Muscle layer of duodenum (tissue), 2 donors: ENCODE measurements at regions not wholly inside any gene's neighbourhood (a gene's known extent, or its start where the extent isn't known, plus 50 kb on each side); places are given as distances from the start of the nearest gene placed in this dataset.

Source experiments
- H3K27ac ChIP-seq: one replicate; pipeline ENCODE4 v1.7.0; 2013; ENCODE audit warnings: mild to moderate bottlenecking, low read length
- H3K27me3 ChIP-seq: one replicate; pipeline ENCODE4 v1.7.0; 2013; ENCODE audit warnings: low read depth, mild to moderate bottlenecking, control low read depth, low read length
- H3K36me3 ChIP-seq, 2 donors: one replicate each; pipeline ENCODE4 v1.7.0; 2013; ENCODE audit warnings: low read length in 2 of 2, control low read depth in 1 of 2, mild to moderate bottlenecking in 1 of 2; ENCODE audit not compliant: insufficient read depth in 2 of 2, control insufficient read depth in 1 of 2
- H3K4me1 ChIP-seq, 2 donors: one replicate each; pipeline ENCODE4 v1.7.0; 2013; ENCODE audit warnings: low read length in 2 of 2, mild to moderate bottlenecking in 2 of 2, control low read depth in 1 of 2, moderate library complexity in 1 of 2; ENCODE audit not compliant: insufficient read depth in 2 of 2, control insufficient read depth in 1 of 2
- H3K4me3 ChIP-seq, 2 donors: one replicate each; pipeline ENCODE4 v1.7.0; 2013; ENCODE audit warnings: low read length in 2 of 2, low read depth in 1 of 2, mild to moderate bottlenecking in 1 of 2
- H3K9me3 ChIP-seq, 2 donors: one replicate each; pipeline ENCODE4 v1.7.0; 2013; ENCODE audit warnings: low read length in 2 of 2, control low read depth in 1 of 2, mild to moderate bottlenecking in 1 of 2; ENCODE audit not compliant: control insufficient read depth in 1 of 2
- donor health status: healthy.

- H3K36me3 ChIP-seq = no peaks in the 10 kb centered on the region
- no peaks in the 10 kb centered on the region for H3K9me3 ChIP-seq
Observed at GRCh38 chr17:34099859-34100515, 155.1 kb upstream of the CCL2 start.

DNA sequence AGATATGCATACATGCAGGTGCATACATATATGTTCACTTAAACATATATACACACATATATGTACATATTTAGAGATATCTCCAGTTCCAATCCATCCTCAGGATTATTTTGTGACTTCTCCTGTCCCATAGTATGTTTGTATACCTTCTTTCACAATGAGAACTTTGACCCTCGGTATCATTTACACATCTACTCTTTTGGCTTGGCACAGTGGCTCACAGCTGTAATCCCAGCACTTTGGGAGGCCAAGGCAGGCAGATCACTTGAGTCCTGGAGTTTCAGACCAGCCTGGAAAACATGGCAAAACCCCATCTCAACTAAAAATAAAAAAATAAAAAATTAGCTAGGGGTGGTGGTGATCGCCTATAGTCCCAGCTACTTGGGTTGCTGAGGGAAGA lies 148.1 kb upstream of the CCL2 start:
- H3K4me1 ChIP-seq = no peaks in the 10 kb centered on the region
- no peaks in the 10 kb centered on the region for H3K27me3 ChIP-seq
- no peak overlapping the region for H3K27ac ChIP-seq
- H3K36me3 ChIP-seq = no peaks in the 10 kb centered on the region
- no peak overlapping the region for H3K4me3 ChIP-seq
- no peaks in the 10 kb centered on the region for H3K9me3 ChIP-seq

More at GRCh38 chr17:34099859-34100515, 155.1 kb upstream of the CCL2 start:
- Histone ChIP-seq H3K4me1 (no peaks in the 10 kb centered on the region), H3K27ac (no peak overlapping the region), H3K27me3 (no peaks in the 10 kb centered on the region), H3K4me3 (no peak overlapping the region)

GRCh38 chr17:34110315-34110714 lies 144.8 kb upstream of the CCL2 start:
- no peaks in the 10 kb centered on the region for H3K4me1 ChIP-seq
- no peak overlapping the region for H3K4me3 ChIP-seq
- H3K27me3 ChIP-seq = no peaks in the 10 kb centered on the region
- no peaks in the 10 kb centered on the region for H3K36me3 ChIP-seq
- no peak overlapping the region for H3K27ac ChIP-seq
- H3K9me3 ChIP-seq = no peaks in the 10 kb centered on the region

GRCh38 chr17:34113089-34113488 lies 142.0 kb upstream of the CCL2 start:
- Histone ChIP-seq H3K9me3 (no peaks in the 10 kb centered on the region), H3K36me3 (no peaks in the 10 kb centered on the region), H3K4me1 (no peaks in the 10 kb centered on the region), H3K27ac (no peak overlapping the region), H3K4me3 (no peak overlapping the region), H3K27me3 (no peaks in the 10 kb centered on the region)

GRCh38 chr17:34114174-34114573 lies 140.9 kb upstream of the CCL2 start:
- no peaks in the 10 kb centered on the region for H3K27me3 ChIP-seq
- no peaks in the 10 kb centered on the region for H3K36me3 ChIP-seq
- H3K4me3 ChIP-seq = no peak overlapping the region
- no peak overlapping the region for H3K27ac ChIP-seq
- no peaks in the 10 kb centered on the region for H3K4me1 ChIP-seq
- H3K9me3 ChIP-seq = no peaks in the 10 kb centered on the region

- no peak overlapping the region for H3K27ac ChIP-seq
- H3K36me3 ChIP-seq = no peaks in the 10 kb centered on the region
- no peaks in the 10 kb centered on the region for H3K4me1 ChIP-seq
- H3K9me3 ChIP-seq = no peaks in the 10 kb centered on the region
- H3K27me3 ChIP-seq = no peaks in the 10 kb centered on the region
- H3K4me3 ChIP-seq = no peak overlapping the region
Observed at GRCh38 chr17:34116306-34116705, 138.8 kb upstream of the CCL2 start.

DNA sequence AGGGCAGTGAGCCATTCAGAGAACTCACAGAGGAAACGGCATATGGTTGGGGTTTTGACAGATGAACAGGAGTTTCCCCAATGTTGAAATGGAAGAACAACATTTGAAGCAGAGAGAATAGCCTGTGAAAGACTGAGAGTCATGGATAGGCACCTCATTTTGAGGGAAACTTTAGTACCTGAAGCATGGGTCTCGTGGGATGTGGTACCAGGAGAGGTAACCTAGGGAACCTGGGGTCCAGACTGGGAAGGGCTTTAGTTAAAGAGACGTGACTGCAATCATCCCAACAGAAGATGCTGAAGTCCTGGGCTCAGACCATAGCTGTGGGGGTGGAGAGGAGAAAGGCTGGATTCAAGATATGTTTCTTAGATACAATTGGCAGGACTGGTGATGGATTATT lies 137.8 kb upstream of the CCL2 start:
- Histone ChIP-seq H3K9me3 (no peaks in the 10 kb centered on the region), H3K4me1 (no peaks in the 10 kb centered on the region), H3K36me3 (no peaks in the 10 kb centered on the region), H3K4me3 (no peak overlapping the region), H3K27me3 (no peaks in the 10 kb centered on the region), H3K27ac (no peak overlapping the region)

GRCh38 chr17:34117811-34118210 lies 137.3 kb upstream of the CCL2 start:
- Histone ChIP-seq H3K27ac (no peak overlapping the region), H3K4me1 (no peaks in the 10 kb centered on the region), H3K27me3 (no peaks in the 10 kb centered on the region), H3K9me3 (no peaks in the 10 kb centered on the region), H3K4me3 (no peak overlapping the region), H3K36me3 (no peaks in the 10 kb centered on the region)

DNA sequence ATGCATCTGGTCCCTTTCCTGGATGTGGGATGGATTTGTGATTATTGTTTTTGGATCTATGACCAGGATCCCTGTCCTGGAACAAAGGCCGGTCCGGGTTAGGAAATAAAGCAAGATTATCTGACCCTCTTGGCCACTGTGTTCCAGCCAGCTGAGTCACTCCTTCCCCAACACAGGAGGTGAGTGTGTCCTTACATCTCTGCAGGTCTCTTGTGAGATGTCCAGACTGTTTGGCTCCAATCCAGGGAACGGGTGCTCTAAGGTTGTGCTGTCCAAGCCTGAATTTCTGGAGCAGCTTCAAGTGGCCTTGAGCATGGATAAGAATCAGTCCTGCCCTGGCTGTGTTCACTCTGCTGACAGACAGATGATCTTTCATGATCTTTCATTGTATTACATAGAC lies 136.5 kb upstream of the CCL2 start:
- Histone ChIP-seq H3K4me3 (no peak overlapping the region), H3K36me3 (no peaks in the 10 kb centered on the region), H3K27ac (no peak overlapping the region), H3K4me1 (no peaks in the 10 kb centered on the region), H3K27me3 (no peaks in the 10 kb centered on the region), H3K9me3 (no peaks in the 10 kb centered on the region)

DNA sequence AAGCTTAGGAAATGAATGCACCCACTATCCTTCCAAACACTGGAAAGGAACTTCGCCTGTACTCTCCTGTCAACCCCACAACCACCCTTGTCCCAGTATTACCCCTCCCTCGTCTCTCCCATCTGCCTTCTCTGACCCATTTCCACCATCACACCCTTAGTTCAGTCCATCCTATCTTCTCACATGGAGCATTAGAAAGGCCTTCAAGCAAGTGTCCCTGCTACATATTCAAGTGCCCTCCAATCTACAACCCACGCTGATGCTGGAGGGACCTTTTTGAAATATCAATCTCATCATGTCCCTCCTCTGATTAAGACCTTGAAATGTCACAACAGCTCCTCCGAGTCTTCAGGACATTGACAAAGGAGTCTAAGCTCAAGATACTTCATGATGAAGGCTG lies 133.8 kb upstream of the CCL2 start:
- Histone ChIP-seq H3K9me3 (no peaks in the 10 kb centered on the region), H3K27me3 (no peaks in the 10 kb centered on the region), H3K4me3 (no peak overlapping the region), H3K4me1 (no peaks in the 10 kb centered on the region), H3K27ac (no peak overlapping the region), H3K36me3 (no peaks in the 10 kb centered on the region)

DNA sequence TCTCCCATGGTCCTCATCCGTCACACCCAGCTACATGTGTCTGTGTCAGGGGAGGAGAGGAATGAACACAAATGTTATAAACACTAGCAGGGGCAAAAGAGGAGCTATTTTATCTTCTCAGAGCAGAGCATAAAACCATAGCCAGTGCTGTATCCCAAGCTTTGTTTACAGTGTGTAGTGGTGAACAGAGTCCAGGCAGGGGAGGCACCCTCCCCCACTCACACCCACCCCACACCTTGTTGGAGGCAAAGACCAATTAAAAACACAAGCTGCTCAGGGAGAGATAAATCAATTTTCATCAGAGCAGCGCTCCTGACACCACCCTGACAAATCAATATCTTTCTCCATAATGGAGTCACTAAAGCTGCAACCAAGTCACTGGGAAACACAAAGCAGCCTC lies 132.6 kb upstream of the CCL2 start:
- H3K36me3 ChIP-seq = no peaks in the 10 kb centered on the region
- no peak overlapping the region for H3K4me3 ChIP-seq
- H3K4me1 ChIP-seq = no peaks in the 10 kb centered on the region
- H3K9me3 ChIP-seq = no peaks in the 10 kb centered on the region
- H3K27ac ChIP-seq = no peak overlapping the region
- H3K27me3 ChIP-seq = no peaks in the 10 kb centered on the region

DNA sequence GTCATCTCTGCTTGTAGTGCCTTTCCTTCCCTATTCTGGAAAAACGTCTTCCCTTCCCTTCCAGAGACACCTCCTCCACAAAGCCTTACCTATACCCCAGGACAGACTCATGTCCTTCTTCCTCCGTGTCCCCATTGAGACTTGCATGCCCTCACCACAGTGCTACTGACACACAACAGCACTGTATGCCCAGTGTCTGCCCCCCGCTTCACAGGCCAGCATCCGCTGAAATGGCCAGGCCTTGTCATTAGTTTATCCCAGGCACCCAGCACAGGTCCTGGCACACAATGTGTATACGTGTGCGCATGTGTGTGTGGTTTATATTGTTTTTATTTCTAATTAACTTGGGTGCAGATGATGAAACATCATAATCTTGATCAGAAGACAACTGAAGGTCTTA lies 130.1 kb upstream of the CCL2 start:
- H3K4me1 ChIP-seq = no peaks in the 10 kb centered on the region
- H3K36me3 ChIP-seq = no peaks in the 10 kb centered on the region
- H3K27ac ChIP-seq = no peak overlapping the region
- H3K4me3 ChIP-seq = no peak overlapping the region
- no peaks in the 10 kb centered on the region for H3K9me3 ChIP-seq
- H3K27me3 ChIP-seq = no peaks in the 10 kb centered on the region
